Activated T-cell treated with anti-CD3 and anti-CD28 coated beads, Interleukin-2, amount 50 U/mL, for 72 hours (primary cell): ENCODE measurements at regions not wholly inside any gene's neighbourhood (a gene's known extent, or its start where the extent isn't known, plus 50 kb on each side); places are given as distances from the start of the nearest gene placed in this dataset.
"Not testable (repeated sequence)": the region's sequence is repeated elsewhere in the genome, so short reads cannot be mapped to it uniquely, and the experiment has no call there.

Experiments
- ATAC-seq, 2 donors: fragments of 150-1000 bp; cut with Tn5 transposase; replicated peaks in 1 of 2; 2 replicates each; pipeline ENCODE4 v1.10.0; 2021; ENCODE audit warnings: moderate library complexity in 2 of 2, mild to moderate bottlenecking in 1 of 2
- DNase-seq, 2 donors: peaks; one replicate each; pipeline ENCODE4 v3.0.0; 2021 to 2022; ENCODE audit warnings: mixed read lengths in 1 of 2
- H3K27ac Mint-ChIP-seq: one replicate; pipeline ENCODE4 v1.8.0; 2022; ENCODE audit warnings: mild to moderate bottlenecking, moderate library complexity, mixed read lengths
- H3K27me3 Mint-ChIP-seq: one replicate; pipeline ENCODE4 v1.8.0; 2022; ENCODE audit warnings: low read depth, mixed read lengths
- H3K36me3 Mint-ChIP-seq, 2 donors: one replicate each; pipeline ENCODE4 v1.8.0; 2022; ENCODE audit warnings: mixed read lengths in 2 of 2, mild to moderate bottlenecking in 1 of 2; ENCODE audit not compliant: insufficient read depth in 2 of 2
- H3K4me1 Mint-ChIP-seq: one replicate; pipeline ENCODE4 v1.8.0; 2022; ENCODE audit warnings: low read depth, mixed read lengths
- H3K4me3 Mint-ChIP-seq, 2 donors: one replicate each; pipeline ENCODE4 v1.8.0; 2022; ENCODE audit warnings: mild to moderate bottlenecking in 2 of 2, mixed read lengths in 2 of 2, moderate library complexity in 2 of 2
- H3K9me3 Mint-ChIP-seq, 2 donors: one replicate each; pipeline ENCODE4 v1.8.0; 2022; ENCODE audit warnings: mixed read lengths in 2 of 2

GRCh38 chr20:22942742-22943141, 92.4 kb upstream of the SSTR4 start:
- DNase-seq: no peak
- H3K9me3 Mint-ChIP-seq: no peaks in the 10 kb centered on the region
- no peaks in the 10 kb centered on the region for H3K27me3 Mint-ChIP-seq
- no peaks in the 10 kb centered on the region for H3K36me3 Mint-ChIP-seq
- H3K4me1 Mint-ChIP-seq: no peaks in the 10 kb centered on the region
- no peak for ATAC-seq
- H3K4me3 Mint-ChIP-seq: no peak overlapping the region
- H3K27ac Mint-ChIP-seq: no peak overlapping the region

DNA sequence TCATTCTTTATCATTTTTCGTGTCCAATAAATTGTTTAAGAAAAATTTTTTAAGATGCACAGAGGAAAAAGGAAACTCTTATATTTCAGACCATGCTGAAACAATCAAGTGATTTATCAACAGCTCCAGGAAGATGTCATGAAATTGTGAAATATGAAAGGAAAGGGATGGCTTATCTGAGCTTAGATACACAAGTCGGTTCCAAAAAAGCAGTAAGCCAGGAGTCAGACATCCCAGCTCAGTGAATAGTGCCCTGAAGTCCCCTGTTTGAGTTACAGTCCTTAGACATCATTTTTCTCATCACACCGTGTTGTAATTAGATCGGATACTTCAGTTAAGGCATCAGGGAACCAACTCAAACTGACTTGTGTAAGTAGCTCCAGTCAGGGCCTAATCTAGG, 91.0 kb upstream of the SSTR4 start:
- no peak for DNase-seq
- ATAC-seq: no peak
- H3K4me1 Mint-ChIP-seq: no peaks in the 10 kb centered on the region
- H3K9me3 Mint-ChIP-seq: no peaks in the 10 kb centered on the region
- H3K27me3 Mint-ChIP-seq: no peaks in the 10 kb centered on the region
- no peaks in the 10 kb centered on the region for H3K36me3 Mint-ChIP-seq
- H3K4me3 Mint-ChIP-seq: no peak overlapping the region
- H3K27ac Mint-ChIP-seq: no peak overlapping the region

DNA sequence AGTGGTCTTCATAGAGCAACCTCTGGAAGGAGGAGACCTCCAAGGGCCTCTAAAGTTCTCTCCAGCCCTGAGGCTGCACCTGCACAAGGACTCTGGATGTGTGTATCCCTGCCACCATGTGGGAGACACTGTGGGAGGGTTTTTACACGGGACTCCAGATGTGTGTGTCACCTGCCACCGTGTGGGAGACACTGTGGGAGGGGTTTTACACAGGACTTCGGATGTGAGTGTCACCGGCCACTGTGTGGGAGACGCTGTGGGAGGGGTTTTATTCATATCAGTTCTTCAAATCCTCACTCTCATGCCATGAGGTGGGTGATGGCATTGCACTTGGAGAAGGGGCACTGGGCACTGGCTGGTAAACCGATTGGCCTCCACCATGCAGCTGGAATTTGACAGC, 90.2 kb upstream of the SSTR4 start:
- ATAC-seq (no peak), DNase-seq (no peak)
- H3K9me3 Mint-ChIP-seq: no peaks in the 10 kb centered on the region
- H3K4me3 Mint-ChIP-seq: no peak overlapping the region
- no peaks in the 10 kb centered on the region for H3K27me3 Mint-ChIP-seq
- no peaks in the 10 kb centered on the region for H3K36me3 Mint-ChIP-seq
- H3K4me1 Mint-ChIP-seq: no peaks in the 10 kb centered on the region
- no peak overlapping the region for H3K27ac Mint-ChIP-seq

GRCh38 chr20:22946596-22946995, 88.5 kb upstream of the SSTR4 start:
- no peak overlapping the region for H3K4me3 Mint-ChIP-seq
- no peaks in the 10 kb centered on the region for H3K36me3 Mint-ChIP-seq
- no peaks in the 10 kb centered on the region for H3K4me1 Mint-ChIP-seq
- no peak for ATAC-seq
- H3K9me3 Mint-ChIP-seq: no peaks in the 10 kb centered on the region
- H3K27ac Mint-ChIP-seq: no peak overlapping the region
- DNase-seq: no peak
- H3K27me3 Mint-ChIP-seq: no peaks in the 10 kb centered on the region

DNA sequence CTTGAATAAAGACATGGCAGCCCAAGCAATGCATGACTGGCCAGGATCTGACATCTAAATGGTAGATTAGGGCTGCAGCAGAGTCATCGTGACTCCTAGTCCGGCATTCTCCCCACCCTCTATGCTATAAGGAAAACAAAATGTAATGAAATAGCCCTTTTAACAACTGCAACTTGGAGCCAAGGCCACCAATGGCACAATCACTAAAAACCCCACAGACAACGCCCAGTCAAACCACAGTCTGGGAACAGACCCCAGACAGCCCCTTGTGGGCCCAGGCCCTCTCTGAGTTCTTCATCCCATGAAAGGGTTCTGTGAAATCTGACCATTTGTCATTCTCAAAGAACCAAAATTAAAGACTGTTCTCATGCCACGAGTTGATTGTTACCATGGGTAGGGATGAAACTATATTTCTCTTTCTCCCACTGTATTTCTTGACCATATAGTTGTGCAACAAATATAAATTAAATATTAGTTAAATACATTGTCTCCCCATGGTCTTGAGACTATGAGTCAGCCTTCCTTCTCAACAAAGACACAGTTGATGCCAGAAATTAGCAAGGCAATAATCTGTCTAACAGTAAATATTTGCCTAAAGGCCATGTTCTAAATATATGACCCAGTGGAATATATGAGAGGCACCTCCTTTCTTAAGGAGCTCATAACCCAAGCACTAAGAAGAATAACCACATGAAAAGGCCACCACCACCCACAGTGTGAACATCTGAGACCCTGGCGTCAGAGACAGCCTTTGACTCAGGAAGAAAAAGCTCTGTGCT, 85.6 kb upstream of the SSTR4 start:
- no peak for ATAC-seq

GRCh38 chr20:22951966-22952365, 83.1 kb upstream of the SSTR4 start:
- Mint-ChIP-seq H3K27me3 (no peaks in the 10 kb centered on the region), H3K36me3 (no peaks in the 10 kb centered on the region), H3K4me1 (no peaks in the 10 kb centered on the region)

More for the DNA sequence above, 85.6 kb upstream of the SSTR4 start:
- Mint-ChIP-seq H3K4me3 (no peak overlapping the region), H3K9me3 (peaks cover 1 to 5% of the 10 kb centered on the region in 2 donors), H3K27ac (no peak overlapping the region), H3K4me1 (no peaks in the 10 kb centered on the region), H3K36me3 (no peaks in the 10 kb centered on the region), H3K27me3 (no peaks in the 10 kb centered on the region)
- DNase-seq: no peak

DNA sequence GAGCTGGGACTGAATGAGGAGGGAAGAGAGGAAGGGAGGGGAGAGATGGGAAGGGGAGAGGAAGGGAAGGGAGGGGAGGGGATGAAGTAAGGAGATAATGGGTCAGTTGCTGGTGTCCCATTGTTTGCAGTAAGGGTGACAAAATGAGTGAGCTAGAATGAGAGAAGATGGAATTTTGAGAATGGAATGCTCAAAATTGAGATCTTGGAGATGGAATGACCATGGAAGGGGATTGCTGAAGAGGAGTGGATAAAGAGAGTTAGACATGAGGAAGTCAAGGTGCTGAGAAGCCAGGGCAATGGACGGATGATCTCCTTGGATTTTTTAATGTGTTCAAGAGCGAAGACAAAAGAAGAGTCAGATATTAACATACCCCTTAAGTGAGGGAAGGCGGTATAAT, 80.5 kb upstream of the SSTR4 start:
- Mint-ChIP-seq H3K4me1 (no peaks in the 10 kb centered on the region), H3K27me3 (no peaks in the 10 kb centered on the region), H3K4me3 (no peak overlapping the region), H3K36me3 (no peaks in the 10 kb centered on the region), H3K9me3 (peaks cover 1 to 5% of the 10 kb centered on the region in 2 donors), H3K27ac (no peak overlapping the region)
- ATAC-seq (no peak), DNase-seq (no peak)

More at GRCh38 chr20:22951966-22952365, 83.1 kb upstream of the SSTR4 start:
- no peak for DNase-seq
- ATAC-seq: no peak
- no peak overlapping the region for H3K4me3 Mint-ChIP-seq
- peaks cover 1 to 5% of the 10 kb centered on the region in 2 donors for H3K9me3 Mint-ChIP-seq
- H3K27ac Mint-ChIP-seq: no peak overlapping the region

GRCh38 chr20:22958390-22958789, 76.7 kb upstream of the SSTR4 start:
- DNase-seq (no peak), ATAC-seq (no peak)
- Mint-ChIP-seq H3K4me1 (no peaks in the 10 kb centered on the region), H3K27ac (no peak overlapping the region), H3K27me3 (no peaks in the 10 kb centered on the region), H3K4me3 (no peak overlapping the region), H3K36me3 (no peaks in the 10 kb centered on the region), H3K9me3 (peaks cover 0 to 2% of the 10 kb centered on the region in 2 donors)

DNA sequence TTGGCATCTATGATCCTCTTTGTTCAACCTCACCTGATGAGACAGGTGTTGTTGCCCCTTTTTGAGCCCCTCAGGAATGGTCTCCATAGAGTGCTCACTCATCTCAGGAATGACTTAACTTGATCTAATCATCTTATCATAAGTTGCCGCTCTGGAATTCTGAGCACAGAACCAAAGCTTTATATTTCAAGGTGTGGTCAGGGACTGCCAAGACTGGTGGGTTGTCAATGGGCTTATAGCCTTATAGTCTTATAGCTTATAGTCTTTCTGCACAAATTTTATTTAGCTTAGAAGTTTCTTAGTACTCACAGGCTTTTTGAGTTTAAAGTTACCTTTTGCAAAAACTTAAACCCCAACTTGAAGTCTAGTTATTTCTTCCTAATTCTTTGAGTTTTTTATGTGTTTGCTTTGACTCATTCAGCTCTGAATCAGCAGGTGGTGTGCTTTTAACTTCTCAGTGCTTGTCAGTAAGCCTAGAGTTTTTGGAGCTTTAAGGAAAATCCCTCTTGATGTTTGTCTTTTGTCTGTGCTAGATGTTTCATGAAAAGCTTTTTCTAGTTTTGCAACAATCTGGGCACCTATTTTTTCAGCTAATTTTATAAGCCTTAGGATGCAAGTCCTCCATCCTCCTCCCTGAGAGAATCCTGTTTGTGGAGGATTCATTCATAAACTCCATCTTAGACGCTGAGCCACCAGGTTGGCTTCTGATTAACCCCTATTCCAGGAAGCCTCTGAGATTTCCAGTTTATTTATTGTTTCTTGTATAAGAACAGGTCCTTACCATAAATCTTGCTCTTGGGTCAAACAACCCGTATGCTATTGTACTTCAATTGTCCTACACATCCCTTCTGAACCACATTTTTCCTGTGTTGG, 72.3 kb upstream of the SSTR4 start:
- Mint-ChIP-seq H3K27me3 (no peaks in the 10 kb centered on the region), H3K36me3 (no peaks in the 10 kb centered on the region), H3K27ac (no peak overlapping the region), H3K4me3 (no peak overlapping the region), H3K9me3 (peaks cover 0 to 2% of the 10 kb centered on the region in 2 donors), H3K4me1 (no peaks in the 10 kb centered on the region)
- no peak for ATAC-seq
- DNase-seq: no peak

GRCh38 chr20:22963581-22963980, 71.5 kb upstream of the SSTR4 start:
- Mint-ChIP-seq H3K36me3 (peaks cover 0 to 2% of the 10 kb centered on the region in 2 donors), H3K4me1 (no peaks in the 10 kb centered on the region), H3K27me3 (no peaks in the 10 kb centered on the region), H3K4me3 (no peak overlapping the region), H3K27ac (no peak overlapping the region), H3K9me3 (peaks cover 0 to 6% of the 10 kb centered on the region in 2 donors)
- DNase-seq (no peak), ATAC-seq (no peak)

DNA sequence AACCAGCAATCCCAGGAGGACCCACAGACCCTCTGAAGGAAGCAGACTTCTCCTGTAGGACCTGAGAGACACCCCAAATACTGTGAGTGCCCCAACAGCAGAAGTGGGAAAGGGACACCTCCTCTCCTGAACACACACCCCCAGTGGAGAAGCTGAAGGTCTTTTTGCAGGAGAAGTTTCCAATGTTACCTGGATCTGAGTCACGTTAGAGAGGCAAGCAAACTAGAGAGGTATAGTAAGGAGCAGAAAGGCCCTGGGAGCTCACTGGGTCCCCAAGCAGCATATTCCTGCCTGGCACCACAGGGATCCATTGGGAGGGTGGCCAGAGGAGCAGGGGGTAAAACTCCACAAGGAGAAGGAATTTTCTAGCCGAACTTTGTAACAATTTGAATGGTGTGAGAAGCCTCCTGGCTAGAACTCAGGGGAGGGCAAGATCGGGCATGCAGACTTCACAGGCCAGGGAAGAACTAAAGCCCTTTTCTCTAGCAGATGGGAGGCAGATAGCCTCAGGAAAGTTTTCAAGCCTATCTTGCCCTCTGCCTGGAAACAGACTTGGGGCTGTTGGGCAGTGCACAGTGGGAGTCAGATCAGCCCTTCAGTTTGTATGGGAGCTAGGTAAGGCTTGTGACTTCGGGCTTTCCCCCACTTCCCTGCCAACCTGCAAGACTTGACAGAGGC, 68.2 kb upstream of the SSTR4 start:
- Mint-ChIP-seq H3K27me3 (peaks cover 8% of the 10 kb centered on the region), H3K4me1 (no peaks in the 10 kb centered on the region), H3K27ac (no peak overlapping the region), H3K9me3 (peaks cover 0 to 4% of the 10 kb centered on the region in 2 donors), H3K36me3 (peaks cover 0 to 2% of the 10 kb centered on the region in 2 donors), H3K4me3 (no peak overlapping the region)
- DNase-seq (no peak), ATAC-seq (no peak)

DNA sequence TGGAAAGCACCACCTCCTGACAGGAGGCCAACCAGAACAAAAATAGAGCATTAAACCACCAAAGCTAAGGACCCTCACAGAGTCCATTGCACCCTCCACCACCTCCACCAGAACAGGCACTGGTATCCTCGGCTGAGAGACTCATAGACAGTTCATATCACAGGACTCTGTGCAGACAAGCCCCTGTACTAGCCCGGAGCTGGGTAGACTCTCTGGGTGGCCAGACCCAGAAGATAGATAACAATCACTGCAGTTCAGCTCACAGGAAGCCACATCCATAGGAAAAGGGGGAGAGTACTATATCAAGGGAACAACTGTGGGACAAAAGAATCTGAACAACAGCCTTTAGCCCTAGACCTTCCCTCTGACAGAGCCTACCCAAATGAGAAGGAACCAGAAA, 67.4 kb upstream of the SSTR4 start:
- not testable (repeated sequence) for H3K27ac Mint-ChIP-seq, H3K27me3 Mint-ChIP-seq, H3K9me3 Mint-ChIP-seq, H3K36me3 Mint-ChIP-seq, ATAC-seq, DNase-seq, H3K4me1 Mint-ChIP-seq, H3K4me3 Mint-ChIP-seq

DNA sequence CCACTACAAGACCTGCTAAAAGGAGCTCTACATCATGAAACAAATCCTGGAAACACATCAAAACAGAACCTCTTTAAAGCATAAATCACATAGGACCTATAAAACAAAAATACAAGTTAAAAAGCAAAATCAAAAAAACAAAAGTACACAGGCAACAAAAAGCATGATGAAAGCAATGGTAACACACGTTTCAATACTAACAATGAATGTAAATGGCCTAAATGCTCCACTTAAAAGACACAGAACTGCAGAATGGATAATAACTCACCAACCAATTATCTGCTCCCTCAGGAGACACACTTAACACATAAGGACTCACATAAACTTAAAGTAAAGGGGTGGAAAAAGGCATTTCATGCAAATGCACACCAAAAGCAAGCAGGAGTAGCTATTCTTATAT, 66.1 kb upstream of the SSTR4 start:
- H3K36me3 Mint-ChIP-seq, DNase-seq, H3K4me3 Mint-ChIP-seq, H3K27ac Mint-ChIP-seq, H3K9me3 Mint-ChIP-seq, H3K27me3 Mint-ChIP-seq, ATAC-seq, H3K4me1 Mint-ChIP-seq: not testable (repeated sequence)
